Panc1 (cell line): ENCODE measurements at regions not wholly inside any gene's neighbourhood (a gene's known extent, or its start where the extent isn't known, plus 50 kb on each side); places are given as distances from the start of the nearest gene placed in this dataset.
"Not testable (repeated sequence)": the region's sequence is repeated elsewhere in the genome, so short reads cannot be mapped to it uniquely, and the experiment has no call there.

Experiments
- CTCF ChIP-seq: fragments of 450-650 bp; IDR thresholded peaks from 2 replicates; pipeline ENCODE4 v1.5.1; 2017; ENCODE audit warnings: mild to moderate bottlenecking
- POLR2AphosphoS5 ChIP-seq: IDR thresholded peaks from 2 replicates; pipeline ENCODE4 v1.6.1; 2012; ENCODE audit warnings: mild to moderate bottlenecking, low read depth, low read length, moderate library complexity
- REST ChIP-seq, 2 experiments: IDR thresholded peaks; 2 replicates each; pipeline ENCODE4 v1.6.1; 2011 to 2012; ENCODE audit warnings: low read depth in 2 of 2, control low read depth in 1 of 2, low read length in 1 of 2, mild to moderate bottlenecking in 1 of 2, moderate library complexity in 1 of 2; ENCODE audit not compliant: insufficient read depth in 1 of 2
- SIN3A ChIP-seq: IDR thresholded peaks from 2 replicates; pipeline ENCODE4 v1.6.1; 2012; ENCODE audit warnings: low read depth, mild to moderate bottlenecking, low read length, moderate library complexity, borderline replicate concordance; ENCODE audit not compliant: insufficient read depth
- TCF7L2 ChIP-seq: IDR thresholded peaks from 2 replicates; pipeline ENCODE4 v1.6.1; 2011; ENCODE audit warnings: mild to moderate bottlenecking, low read depth, low read length, inconsistent platforms

GRCh38 chr3:115317953-115318352, 170.9 kb upstream of the ZBTB20 start:
- TF ChIP-seq REST (IDR thresholded peaks at IDR 0.05; ENCODE audit: insufficient read depth in 1 of 2, low read depth in 2 of 2, low read length in 1 of 2); CTCF; POLR2AphosphoS5; TCF7L2; SIN3A: not testable (repeated sequence)
